ENCODE measurements at regions not wholly inside any gene's neighbourhood (a gene's known extent, or its start where the extent isn't known, plus 50 kb on each side); places are given as distances from the start of the nearest gene placed in this dataset.

- Histone ChIP-seq H3K4me1 (ENCODE audit: low read depth) (peaks cover 7% of the 10 kb centered on the region), H3K36me3 (ENCODE audit: low read depth) (no peaks in the 10 kb centered on the region), H3K4me3 (no peak overlapping the region), H3K9me3 (no peaks in the 10 kb centered on the region)
- TF ChIP-seq, protein P1, sequence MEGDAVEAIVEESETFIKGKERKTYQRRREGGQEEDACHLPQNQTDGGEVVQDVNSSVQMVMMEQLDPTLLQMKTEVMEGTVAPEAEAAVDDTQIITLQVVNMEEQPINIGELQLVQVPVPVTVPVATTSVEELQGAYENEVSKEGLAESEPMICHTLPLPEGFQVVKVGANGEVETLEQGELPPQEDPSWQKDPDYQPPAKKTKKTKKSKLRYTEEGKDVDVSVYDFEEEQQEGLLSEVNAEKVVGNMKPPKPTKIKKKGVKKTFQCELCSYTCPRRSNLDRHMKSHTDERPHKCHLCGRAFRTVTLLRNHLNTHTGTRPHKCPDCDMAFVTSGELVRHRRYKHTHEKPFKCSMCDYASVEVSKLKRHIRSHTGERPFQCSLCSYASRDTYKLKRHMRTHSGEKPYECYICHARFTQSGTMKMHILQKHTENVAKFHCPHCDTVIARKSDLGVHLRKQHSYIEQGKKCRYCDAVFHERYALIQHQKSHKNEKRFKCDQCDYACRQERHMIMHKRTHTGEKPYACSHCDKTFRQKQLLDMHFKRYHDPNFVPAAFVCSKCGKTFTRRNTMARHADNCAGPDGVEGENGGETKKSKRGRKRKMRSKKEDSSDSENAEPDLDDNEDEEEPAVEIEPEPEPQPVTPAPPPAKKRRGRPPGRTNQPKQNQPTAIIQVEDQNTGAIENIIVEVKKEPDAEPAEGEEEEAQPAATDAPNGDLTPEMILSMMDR (IDR thresholded peaks at IDR 0.05), result no peak
- DNase-seq (no peak), ATAC-seq (no peak)
- intact Hi-C loops (cut with DNase I, micrococcal nuclease), result no loop called here
Measured at GRCh38 chr9:89975024-89975423, 370.2 kb downstream of the GADD45G start.

DNA sequence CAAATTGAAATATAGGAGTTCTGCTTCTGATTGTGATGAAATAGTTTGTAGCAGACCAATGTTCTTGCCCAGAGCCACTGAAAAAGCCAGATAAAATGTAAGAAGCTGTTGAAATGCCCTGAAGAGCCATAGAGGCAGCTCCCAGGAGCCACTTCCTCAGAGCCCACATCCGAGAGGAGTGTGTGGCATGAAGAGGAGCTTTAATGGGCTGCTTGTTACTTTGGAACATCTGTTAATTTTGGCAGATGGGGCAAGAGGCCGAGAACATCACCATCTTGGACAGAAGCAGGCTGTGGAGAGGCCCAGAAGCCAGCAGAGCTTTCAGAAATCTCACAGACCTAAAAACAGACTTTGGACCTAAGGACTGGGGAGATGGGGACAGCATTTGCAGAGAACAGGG lies 370.8 kb downstream of the GADD45G start:
- intact Hi-C loops (cut with DNase I, micrococcal nuclease), result no loop called here
- Histone ChIP-seq H3K4me1 (ENCODE audit: low read depth) (peaks cover 7% of the 10 kb centered on the region), H3K36me3 (ENCODE audit: low read depth) (no peaks in the 10 kb centered on the region), H3K9me3 (no peaks in the 10 kb centered on the region), H3K4me3 (no peak overlapping the region)
- no peak for ATAC-seq
- no peak for DNase-seq
- TF ChIP-seq, protein P1 (IDR thresholded peaks at IDR 0.05), result no peak

DNA sequence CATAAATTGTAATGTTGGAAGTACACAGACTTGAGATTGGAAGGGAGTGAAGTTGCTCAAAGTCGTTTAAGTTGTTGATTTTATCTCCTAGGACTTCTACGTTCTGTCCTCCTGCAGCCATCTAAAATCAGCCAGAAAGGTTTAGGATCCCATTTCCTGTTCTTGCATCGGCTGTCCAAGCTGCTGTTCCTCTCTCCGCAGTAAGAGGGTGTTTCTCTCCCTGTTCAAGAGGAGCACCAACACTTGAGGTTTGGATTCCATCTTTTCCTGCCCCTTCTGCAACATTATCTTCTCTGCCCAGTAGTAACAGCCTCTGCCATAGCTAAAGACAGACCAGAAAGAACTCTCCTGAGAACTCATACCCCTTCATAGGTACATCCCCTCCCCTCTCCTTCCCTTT lies 373.4 kb downstream of the GADD45G start:
- H3K9me3 ChIP-seq, result no peaks in the 10 kb centered on the region
- DNase-seq (no peak), ATAC-seq (peak; percentile 44)
- no peaks in the 10 kb centered on the region for H3K36me3 ChIP-seq (ENCODE audit: low read depth)
- intact Hi-C loops (cut with DNase I, micrococcal nuclease), result no loop called here
- no peaks in the 10 kb centered on the region for H3K4me1 ChIP-seq (ENCODE audit: low read depth)
- TF ChIP-seq, protein P1 (IDR thresholded peaks at IDR 0.05), result peak; percentile 16
- no peak overlapping the region for H3K4me3 ChIP-seq

DNA sequence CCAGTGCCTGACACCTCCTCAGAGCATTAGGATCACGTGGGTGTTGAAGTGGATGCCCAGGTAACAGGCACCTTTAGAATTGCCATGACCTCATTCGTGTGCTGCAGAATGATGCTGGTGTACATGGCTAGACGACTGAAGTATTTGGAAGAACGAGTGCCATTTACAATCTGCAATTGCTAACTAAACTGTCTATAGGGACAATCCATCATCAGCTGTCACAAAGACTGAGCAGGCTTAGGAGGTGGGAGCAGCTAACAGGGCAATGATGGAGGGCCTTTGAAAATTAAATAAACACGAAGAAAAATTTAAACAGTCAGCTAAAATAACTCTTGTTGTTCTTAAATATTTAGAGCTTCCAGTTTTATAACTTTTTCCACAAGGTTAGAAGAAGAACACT lies 375.8 kb downstream of the GADD45G start:
- no peaks in the 10 kb centered on the region for H3K4me1 ChIP-seq (ENCODE audit: low read depth)
- H3K4me3 ChIP-seq, result no peak overlapping the region
- no peaks in the 10 kb centered on the region for H3K36me3 ChIP-seq (ENCODE audit: low read depth)
- no peaks in the 10 kb centered on the region for H3K9me3 ChIP-seq
- intact Hi-C loops (cut with DNase I, micrococcal nuclease), result no loop called here
- TF ChIP-seq, protein P1 (IDR thresholded peaks at IDR 0.05), result no peak
- DNase-seq (no peak), ATAC-seq (no peak)

- TF ChIP-seq, protein P1 (IDR thresholded peaks at IDR 0.05), result no peak
- Histone ChIP-seq H3K4me1 (ENCODE audit: low read depth) (no peaks in the 10 kb centered on the region), H3K9me3 (no peaks in the 10 kb centered on the region), H3K36me3 (ENCODE audit: low read depth) (no peaks in the 10 kb centered on the region), H3K4me3 (no peak overlapping the region)
- intact Hi-C loops (cut with DNase I, micrococcal nuclease), result no loop called here
- DNase-seq, result no peak
- ATAC-seq, result no peak
Measured at GRCh38 chr9:89982016-89982415, 377.2 kb downstream of the GADD45G start.

DNA sequence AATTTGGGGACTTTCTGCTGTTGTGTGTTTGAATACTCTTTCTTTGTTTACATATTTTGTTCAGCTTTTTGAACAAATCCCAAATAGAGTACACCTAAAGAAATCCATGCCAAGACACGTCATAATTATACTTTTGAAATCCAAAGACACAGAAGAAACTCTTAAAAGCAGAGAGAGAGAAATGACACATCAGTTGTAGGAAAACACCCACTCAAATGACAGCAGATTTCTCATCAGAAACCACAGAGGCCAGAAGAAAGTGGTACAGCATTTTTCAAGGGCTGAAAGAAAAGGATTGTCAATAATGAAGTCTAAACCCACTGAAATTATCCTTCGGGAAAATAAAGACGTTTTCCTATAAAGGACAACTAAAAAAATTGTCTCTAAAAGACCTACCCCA lies 378.6 kb downstream of the GADD45G start:
- DNase-seq (no peak), ATAC-seq (no peak)
- TF ChIP-seq, protein P1 (IDR thresholded peaks at IDR 0.05), result no peak

More for the DNA sequence above, 378.6 kb downstream of the GADD45G start:
- H3K9me3 ChIP-seq, result no peaks in the 10 kb centered on the region
- no peaks in the 10 kb centered on the region for H3K36me3 ChIP-seq (ENCODE audit: low read depth)
- H3K4me3 ChIP-seq, result no peak overlapping the region
- H3K4me1 ChIP-seq (ENCODE audit: low read depth), result no peaks in the 10 kb centered on the region
- intact Hi-C loops (cut with DNase I, micrococcal nuclease), result no loop called here
